Uterus (tissue), 2 donors: ENCODE measurements at regions not wholly inside any gene's neighbourhood (a gene's known extent, or its start where the extent isn't known, plus 50 kb on each side); places are given as distances from the start of the nearest gene placed in this dataset.

Experiments used
- POLR2A ChIP-seq, 2 donors: fragments of 450-650 bp; IDR thresholded peaks; one replicate each; pipeline ENCODE4 v1.6.1; 2016; ENCODE audit warnings: antibody characterized with exemption in 2 of 2, mild to moderate bottlenecking in 1 of 2, moderate library complexity in 1 of 2
- TF ChIP-seq, protein P1 (sequence below), 4 experiments: fragments of 200-600 bp in 2 of 4; fragments of 450-650 bp in 2 of 4; sonication (generic) in 2 of 4; IDR thresholded peaks; one replicate each; pipeline ENCODE4 v1.5.1; 2016 to 2019; ENCODE audit warnings: antibody characterized with exemption in 4 of 4, mild to moderate bottlenecking in 2 of 4, moderate library complexity in 1 of 4

DNA sequence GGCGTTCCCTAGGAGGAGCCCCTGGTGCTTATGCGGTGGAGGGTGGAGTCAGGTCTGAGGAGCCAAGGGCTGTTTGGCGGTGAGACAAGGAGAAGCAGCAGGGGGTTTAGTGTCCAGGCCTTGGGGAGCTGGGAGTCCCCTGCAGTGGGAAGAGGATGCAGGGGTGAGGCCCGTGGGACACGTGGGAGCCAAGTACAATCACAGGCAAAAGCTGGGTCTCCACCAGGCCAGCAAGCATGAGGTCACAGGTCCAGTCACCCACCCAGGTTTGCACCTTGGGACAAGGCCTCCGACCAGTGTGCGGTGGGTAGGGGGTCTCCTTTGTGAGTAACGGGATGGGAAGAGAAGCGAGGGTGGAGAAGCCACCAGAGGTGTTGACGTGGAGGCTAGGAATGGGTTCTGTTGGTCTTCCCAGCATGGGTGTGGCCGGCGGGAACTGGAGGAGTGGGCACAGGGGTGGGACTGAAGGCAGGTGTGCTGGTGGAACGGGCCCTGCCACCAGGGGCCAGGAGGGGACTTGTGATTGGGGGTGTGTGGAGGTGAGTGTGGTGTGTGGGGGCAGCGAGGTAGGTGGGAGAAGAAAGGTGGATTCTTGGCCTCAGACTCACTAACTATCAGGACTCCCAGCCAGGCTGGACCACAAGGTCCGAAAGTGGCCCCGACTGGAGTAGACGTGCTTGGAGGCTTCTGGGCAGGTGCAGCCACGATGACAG lies 953.6 kb downstream of the TBC1D22A start:
- TF ChIP-seq, protein P1, sequence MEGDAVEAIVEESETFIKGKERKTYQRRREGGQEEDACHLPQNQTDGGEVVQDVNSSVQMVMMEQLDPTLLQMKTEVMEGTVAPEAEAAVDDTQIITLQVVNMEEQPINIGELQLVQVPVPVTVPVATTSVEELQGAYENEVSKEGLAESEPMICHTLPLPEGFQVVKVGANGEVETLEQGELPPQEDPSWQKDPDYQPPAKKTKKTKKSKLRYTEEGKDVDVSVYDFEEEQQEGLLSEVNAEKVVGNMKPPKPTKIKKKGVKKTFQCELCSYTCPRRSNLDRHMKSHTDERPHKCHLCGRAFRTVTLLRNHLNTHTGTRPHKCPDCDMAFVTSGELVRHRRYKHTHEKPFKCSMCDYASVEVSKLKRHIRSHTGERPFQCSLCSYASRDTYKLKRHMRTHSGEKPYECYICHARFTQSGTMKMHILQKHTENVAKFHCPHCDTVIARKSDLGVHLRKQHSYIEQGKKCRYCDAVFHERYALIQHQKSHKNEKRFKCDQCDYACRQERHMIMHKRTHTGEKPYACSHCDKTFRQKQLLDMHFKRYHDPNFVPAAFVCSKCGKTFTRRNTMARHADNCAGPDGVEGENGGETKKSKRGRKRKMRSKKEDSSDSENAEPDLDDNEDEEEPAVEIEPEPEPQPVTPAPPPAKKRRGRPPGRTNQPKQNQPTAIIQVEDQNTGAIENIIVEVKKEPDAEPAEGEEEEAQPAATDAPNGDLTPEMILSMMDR (IDR thresholded peaks at IDR 0.05): no peak
- TF ChIP-seq POLR2A (IDR thresholded peaks at IDR 0.05): no peak
